ENCODE measurements at regions not wholly inside any gene's neighbourhood (a gene's known extent, or its start where the extent isn't known, plus 50 kb on each side); places are given as distances from the start of the nearest gene placed in this dataset.

DNA sequence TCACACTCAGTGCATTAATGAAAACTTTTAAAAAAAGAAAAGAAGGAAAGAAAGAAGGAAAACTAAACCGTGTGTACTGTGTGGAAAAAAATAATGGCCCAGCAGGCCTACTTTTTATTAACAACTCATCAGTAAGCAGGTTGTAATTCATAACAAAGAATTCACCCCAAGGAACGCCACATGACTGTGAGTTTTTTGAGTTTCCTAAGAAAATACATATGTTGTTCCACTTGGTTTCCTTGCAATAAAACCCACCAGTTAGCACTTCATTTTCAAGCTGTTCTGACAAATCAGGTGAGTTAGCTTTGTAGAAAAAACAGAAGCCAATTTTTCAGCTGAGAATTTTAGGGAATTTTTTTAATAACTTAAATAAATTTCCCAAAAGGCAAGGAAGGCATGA lies 259.3 kb upstream of the TBX18 start:
- no peak for DNase-seq (ENCODE audit: low read depth, low spot score)
- no peak for ATAC-seq

DNA sequence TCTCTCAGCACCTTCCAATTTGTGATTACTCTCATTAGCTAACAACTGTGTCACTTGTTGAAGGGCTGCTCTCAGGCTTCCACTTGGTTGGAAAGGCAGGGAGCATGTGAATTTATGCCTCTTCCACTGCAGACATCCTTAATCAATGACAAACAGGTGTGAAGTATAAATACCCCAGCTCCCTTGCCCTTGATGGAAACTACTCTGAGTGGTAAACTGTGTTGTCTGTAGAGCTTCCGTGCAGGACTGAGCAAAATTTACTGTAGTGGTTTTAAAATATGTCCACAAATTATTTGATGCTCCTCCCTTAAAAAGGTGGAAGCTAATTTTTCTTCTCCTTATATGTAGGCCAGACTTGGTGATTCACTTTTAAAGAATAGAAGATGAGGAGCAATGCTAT lies 253.0 kb upstream of the TBX18 start:
- no TSS peak for BruUV-seq (replicated peaks)
- Histone ChIP-seq H3K36me3 (ENCODE audit: control insufficient read depth, insufficient read depth, low read length) (no peaks in the 10 kb centered on the region), H3K4me1 (ENCODE audit: control insufficient read depth, insufficient read depth, low read length) (no peaks in the 10 kb centered on the region), H3K27me3 (ENCODE audit: control insufficient read depth, insufficient read depth, low read length) (no peaks in the 10 kb centered on the region; the same call in 1 of the 2 replicates), H3K27ac (ENCODE audit: low read length) (no peak overlapping the region), H3K4me3 (ENCODE audit: low read depth in 2 of 2, low read length in 2 of 2) (no peak overlapping the region), H3K9me3 (ENCODE audit: control insufficient read depth, insufficient read depth, low read depth, low read length) (no peaks in the 10 kb centered on the region)
- CTCF ChIA-PET = no interaction called here
- intact Hi-C loops (cut with micrococcal nuclease; ENCODE audit: unreplicated experiment) = loop anchor here (5.0 kb wide), 1 partner anchor 305 kb away; no protein-coding TSS in a partner anchor
- ATAC-seq (no peak), DNase-seq (ENCODE audit: low read depth, low spot score) (no peak)
- in situ Hi-C loops (cut with HindIII; ENCODE audit: low pct_unique_long_range_greater_than_20kb, low sequenced_read_pairs) = no loop called here
- POLR2A ChIA-PET = no interaction called here
- TF ChIP-seq SIN3A (IDR thresholded peaks at IDR 0.05; ENCODE audit: borderline replicate concordance, insufficient read depth, low read depth, low read length) (no peak), POLR2AphosphoS5 (IDR thresholded peaks at IDR 0.05; ENCODE audit: low read depth, low read length) (no peak), TCF7L2 (IDR thresholded peaks at IDR 0.05; ENCODE audit: low read depth, low read length) (no peak)
- TF ChIP-seq, protein P1, sequence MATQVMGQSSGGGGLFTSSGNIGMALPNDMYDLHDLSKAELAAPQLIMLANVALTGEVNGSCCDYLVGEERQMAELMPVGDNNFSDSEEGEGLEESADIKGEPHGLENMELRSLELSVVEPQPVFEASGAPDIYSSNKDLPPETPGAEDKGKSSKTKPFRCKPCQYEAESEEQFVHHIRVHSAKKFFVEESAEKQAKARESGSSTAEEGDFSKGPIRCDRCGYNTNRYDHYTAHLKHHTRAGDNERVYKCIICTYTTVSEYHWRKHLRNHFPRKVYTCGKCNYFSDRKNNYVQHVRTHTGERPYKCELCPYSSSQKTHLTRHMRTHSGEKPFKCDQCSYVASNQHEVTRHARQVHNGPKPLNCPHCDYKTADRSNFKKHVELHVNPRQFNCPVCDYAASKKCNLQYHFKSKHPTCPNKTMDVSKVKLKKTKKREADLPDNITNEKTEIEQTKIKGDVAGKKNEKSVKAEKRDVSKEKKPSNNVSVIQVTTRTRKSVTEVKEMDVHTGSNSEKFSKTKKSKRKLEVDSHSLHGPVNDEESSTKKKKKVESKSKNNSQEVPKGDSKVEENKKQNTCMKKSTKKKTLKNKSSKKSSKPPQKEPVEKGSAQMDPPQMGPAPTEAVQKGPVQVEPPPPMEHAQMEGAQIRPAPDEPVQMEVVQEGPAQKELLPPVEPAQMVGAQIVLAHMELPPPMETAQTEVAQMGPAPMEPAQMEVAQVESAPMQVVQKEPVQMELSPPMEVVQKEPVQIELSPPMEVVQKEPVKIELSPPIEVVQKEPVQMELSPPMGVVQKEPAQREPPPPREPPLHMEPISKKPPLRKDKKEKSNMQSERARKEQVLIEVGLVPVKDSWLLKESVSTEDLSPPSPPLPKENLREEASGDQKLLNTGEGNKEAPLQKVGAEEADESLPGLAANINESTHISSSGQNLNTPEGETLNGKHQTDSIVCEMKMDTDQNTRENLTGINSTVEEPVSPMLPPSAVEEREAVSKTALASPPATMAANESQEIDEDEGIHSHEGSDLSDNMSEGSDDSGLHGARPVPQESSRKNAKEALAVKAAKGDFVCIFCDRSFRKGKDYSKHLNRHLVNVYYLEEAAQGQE (IDR thresholded peaks at IDR 0.05; ENCODE audit: insufficient read depth in 1 of 2, low read depth in 2 of 2, low read length in 1 of 2) = no peak
- TF ChIP-seq, protein P2, sequence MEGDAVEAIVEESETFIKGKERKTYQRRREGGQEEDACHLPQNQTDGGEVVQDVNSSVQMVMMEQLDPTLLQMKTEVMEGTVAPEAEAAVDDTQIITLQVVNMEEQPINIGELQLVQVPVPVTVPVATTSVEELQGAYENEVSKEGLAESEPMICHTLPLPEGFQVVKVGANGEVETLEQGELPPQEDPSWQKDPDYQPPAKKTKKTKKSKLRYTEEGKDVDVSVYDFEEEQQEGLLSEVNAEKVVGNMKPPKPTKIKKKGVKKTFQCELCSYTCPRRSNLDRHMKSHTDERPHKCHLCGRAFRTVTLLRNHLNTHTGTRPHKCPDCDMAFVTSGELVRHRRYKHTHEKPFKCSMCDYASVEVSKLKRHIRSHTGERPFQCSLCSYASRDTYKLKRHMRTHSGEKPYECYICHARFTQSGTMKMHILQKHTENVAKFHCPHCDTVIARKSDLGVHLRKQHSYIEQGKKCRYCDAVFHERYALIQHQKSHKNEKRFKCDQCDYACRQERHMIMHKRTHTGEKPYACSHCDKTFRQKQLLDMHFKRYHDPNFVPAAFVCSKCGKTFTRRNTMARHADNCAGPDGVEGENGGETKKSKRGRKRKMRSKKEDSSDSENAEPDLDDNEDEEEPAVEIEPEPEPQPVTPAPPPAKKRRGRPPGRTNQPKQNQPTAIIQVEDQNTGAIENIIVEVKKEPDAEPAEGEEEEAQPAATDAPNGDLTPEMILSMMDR (IDR thresholded peaks at IDR 0.05) = no peak

More for the DNA sequence above, 259.3 kb upstream of the TBX18 start:
- no peaks in the 10 kb centered on the region for H3K36me3 ChIP-seq (ENCODE audit: control insufficient read depth, insufficient read depth, low read length)
- no peak overlapping the region for H3K4me3 ChIP-seq (ENCODE audit: low read depth in 2 of 2, low read length in 2 of 2)
- H3K4me1 ChIP-seq (ENCODE audit: control insufficient read depth, insufficient read depth, low read length) = no peaks in the 10 kb centered on the region
- no peak overlapping the region for H3K27ac ChIP-seq (ENCODE audit: low read length)
- BruUV-seq (replicated peaks) = no TSS peak
- no peaks in the 10 kb centered on the region for H3K27me3 ChIP-seq (ENCODE audit: control insufficient read depth, insufficient read depth, low read length)
- TF ChIP-seq, protein P1 (IDR thresholded peaks at IDR 0.05; ENCODE audit: insufficient read depth in 1 of 2, low read depth in 2 of 2, low read length in 1 of 2) = no peak
- TF ChIP-seq SIN3A (IDR thresholded peaks at IDR 0.05; ENCODE audit: borderline replicate concordance, insufficient read depth, low read depth, low read length) = no peak
- intact Hi-C loops (cut with micrococcal nuclease; ENCODE audit: unreplicated experiment) = no loop called here
- CTCF ChIA-PET = no interaction called here
- in situ Hi-C loops (cut with HindIII; ENCODE audit: low pct_unique_long_range_greater_than_20kb, low sequenced_read_pairs) = no loop called here
- no peaks in the 10 kb centered on the region for H3K9me3 ChIP-seq (ENCODE audit: control insufficient read depth, insufficient read depth, low read depth, low read length)
- POLR2A ChIA-PET = no interaction called here
